ENCODE measurements at regions not wholly inside any gene's neighbourhood (a gene's known extent, or its start where the extent isn't known, plus 50 kb on each side); places are given as distances from the start of the nearest gene placed in this dataset.

DNA sequence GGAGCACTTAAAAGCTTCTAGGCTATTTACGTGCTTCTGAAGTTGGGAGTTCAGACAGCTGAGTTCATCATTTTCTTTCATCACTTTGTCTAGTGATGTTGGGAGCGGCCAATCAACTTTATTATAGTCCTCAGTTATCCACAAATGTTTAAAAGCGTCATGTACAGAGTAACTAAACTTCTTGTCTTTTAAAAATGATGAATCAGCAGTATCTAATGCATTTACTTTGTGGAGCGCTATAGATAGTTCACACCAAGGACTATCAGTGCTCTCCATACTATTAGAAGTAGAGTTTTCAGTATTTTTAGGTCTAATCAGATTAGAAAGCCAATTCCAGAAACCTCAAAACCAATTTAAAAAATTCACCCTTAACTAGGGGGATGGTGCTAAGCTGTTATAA lies 778.7 kb upstream of the PRMT6 start:
- Mint-ChIP-seq H3K9me3 (ENCODE audit: unreplicated experiment) (no peaks in the 10 kb centered on the region), H3K4me1 (ENCODE audit: unreplicated experiment) (no peaks in the 10 kb centered on the region), H3K36me3 (ENCODE audit: low read depth, unreplicated experiment) (no peaks in the 10 kb centered on the region), H3K27ac (ENCODE audit: unreplicated experiment) (no peak overlapping the region), H3K4me3 (ENCODE audit: unreplicated experiment) (no peak overlapping the region), H3K27me3 (ENCODE audit: unreplicated experiment) (peaks cover 1% of the 10 kb centered on the region)
- TF ChIP-seq CTCF (IDR thresholded peaks at IDR 0.05; ENCODE audit: unreplicated experiment): no peak
- DNase-seq (ENCODE audit: low spot score): no peak

DNA sequence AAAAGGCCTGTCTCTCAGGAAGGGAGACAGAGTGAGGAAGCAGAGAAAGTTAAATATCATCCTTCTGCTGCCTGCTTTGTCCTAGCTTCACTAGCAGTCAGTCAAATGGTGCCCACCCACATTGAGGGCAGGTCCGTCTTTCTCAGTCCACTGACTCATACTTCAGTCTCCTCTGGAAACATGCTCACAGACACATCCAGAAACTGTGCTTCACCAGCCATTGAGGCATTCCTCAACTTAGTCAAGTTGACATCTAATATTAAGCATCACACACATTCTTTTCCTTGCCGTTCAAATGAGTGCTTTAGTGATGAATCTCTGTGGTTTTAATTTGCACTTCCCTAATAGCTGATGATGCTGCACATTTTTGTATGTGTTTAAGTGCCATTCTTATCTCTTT lies 777.8 kb upstream of the PRMT6 start:
- no peak for DNase-seq (ENCODE audit: low spot score)
- no peak for TF ChIP-seq CTCF (IDR thresholded peaks at IDR 0.05; ENCODE audit: unreplicated experiment)

DNA sequence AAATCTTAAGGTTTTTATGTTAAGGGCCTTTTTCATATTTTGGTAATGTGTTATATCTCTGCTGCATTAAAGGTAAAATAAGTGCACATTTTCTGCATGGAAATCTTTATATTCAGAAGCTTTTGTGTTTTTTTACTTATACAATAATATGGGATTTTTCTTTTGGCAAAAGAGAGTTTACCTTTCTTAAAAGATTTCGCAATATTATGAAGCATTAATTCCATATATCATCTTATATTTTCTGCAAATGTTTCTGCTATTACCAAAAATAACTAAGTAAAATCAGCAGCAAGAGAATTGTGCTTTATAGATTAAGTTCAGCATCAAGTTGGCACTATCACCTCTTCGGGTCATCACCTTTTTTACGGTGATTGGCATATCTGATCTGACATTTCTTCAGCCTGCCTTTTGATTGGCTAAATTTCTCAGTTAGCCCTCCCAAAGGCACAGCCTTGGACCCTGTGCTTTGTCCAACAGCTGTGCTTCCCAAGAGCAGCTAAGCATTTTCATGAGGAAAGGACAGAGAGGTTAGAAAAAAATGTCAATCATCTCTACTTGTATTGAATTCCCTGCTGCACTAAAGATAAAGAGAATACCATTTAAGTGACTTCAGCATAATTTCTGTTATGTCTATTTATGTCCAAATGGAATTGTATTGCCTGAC lies 767.1 kb upstream of the PRMT6 start:
- H3K9me3 Mint-ChIP-seq (ENCODE audit: unreplicated experiment): no peaks in the 10 kb centered on the region
- no peak for TF ChIP-seq CTCF (IDR thresholded peaks at IDR 0.05; ENCODE audit: unreplicated experiment)
- no peak overlapping the region for H3K27ac Mint-ChIP-seq (ENCODE audit: unreplicated experiment)
- H3K4me1 Mint-ChIP-seq (ENCODE audit: unreplicated experiment): no peaks in the 10 kb centered on the region
- no peaks in the 10 kb centered on the region for H3K36me3 Mint-ChIP-seq (ENCODE audit: low read depth, unreplicated experiment)
- H3K4me3 Mint-ChIP-seq (ENCODE audit: unreplicated experiment): no peak overlapping the region
- H3K27me3 Mint-ChIP-seq (ENCODE audit: unreplicated experiment): no peaks in the 10 kb centered on the region
- DNase-seq (ENCODE audit: low spot score): no peak

More for the DNA sequence above, 777.8 kb upstream of the PRMT6 start:
- H3K4me1 Mint-ChIP-seq (ENCODE audit: unreplicated experiment): no peaks in the 10 kb centered on the region
- H3K4me3 Mint-ChIP-seq (ENCODE audit: unreplicated experiment): no peak overlapping the region
- peaks cover 1% of the 10 kb centered on the region for H3K27me3 Mint-ChIP-seq (ENCODE audit: unreplicated experiment)
- H3K36me3 Mint-ChIP-seq (ENCODE audit: low read depth, unreplicated experiment): no peaks in the 10 kb centered on the region
- H3K9me3 Mint-ChIP-seq (ENCODE audit: unreplicated experiment): no peaks in the 10 kb centered on the region
- H3K27ac Mint-ChIP-seq (ENCODE audit: unreplicated experiment): no peak overlapping the region

DNA sequence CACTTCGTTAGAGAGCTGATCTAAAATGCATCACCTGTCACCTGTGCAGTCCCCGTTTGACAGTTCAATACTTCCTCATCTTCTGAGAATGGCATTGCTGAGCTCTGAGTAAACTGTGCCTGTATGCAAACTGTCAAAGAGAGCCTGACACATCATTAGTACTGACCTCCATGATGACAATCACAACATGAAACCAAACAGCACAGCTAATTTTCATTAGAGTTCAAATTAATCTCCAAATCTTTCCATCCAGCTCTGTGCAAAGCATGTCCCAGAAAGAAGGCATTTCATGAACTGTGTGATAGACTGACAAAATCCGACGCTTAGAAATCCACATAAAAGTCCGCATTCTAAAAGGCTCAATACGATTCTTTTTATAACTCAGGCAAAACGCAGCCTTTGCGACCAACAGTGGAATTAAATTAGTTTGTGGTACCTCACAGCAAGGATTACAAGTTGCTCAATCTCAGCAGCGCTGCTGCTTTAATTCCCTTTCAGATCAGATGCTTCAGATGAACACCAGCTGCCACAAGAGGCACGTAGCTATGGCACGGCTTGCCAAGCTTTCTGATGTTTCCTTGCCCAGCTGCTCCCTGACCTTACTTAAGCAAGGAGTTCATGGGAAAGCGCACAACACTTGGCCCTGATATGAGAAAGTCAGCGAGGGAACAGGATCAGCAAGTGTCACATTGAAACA lies 765.5 kb upstream of the PRMT6 start:
- Mint-ChIP-seq H3K9me3 (ENCODE audit: unreplicated experiment) (no peaks in the 10 kb centered on the region), H3K4me3 (ENCODE audit: unreplicated experiment) (no peak overlapping the region), H3K27ac (ENCODE audit: unreplicated experiment) (no peak overlapping the region), H3K27me3 (ENCODE audit: unreplicated experiment) (no peaks in the 10 kb centered on the region), H3K36me3 (ENCODE audit: low read depth, unreplicated experiment) (no peaks in the 10 kb centered on the region), H3K4me1 (ENCODE audit: unreplicated experiment) (peaks cover 4% of the 10 kb centered on the region)
- DNase-seq (ENCODE audit: low spot score): no peak
- TF ChIP-seq CTCF (IDR thresholded peaks at IDR 0.05; ENCODE audit: unreplicated experiment): no peak

DNA sequence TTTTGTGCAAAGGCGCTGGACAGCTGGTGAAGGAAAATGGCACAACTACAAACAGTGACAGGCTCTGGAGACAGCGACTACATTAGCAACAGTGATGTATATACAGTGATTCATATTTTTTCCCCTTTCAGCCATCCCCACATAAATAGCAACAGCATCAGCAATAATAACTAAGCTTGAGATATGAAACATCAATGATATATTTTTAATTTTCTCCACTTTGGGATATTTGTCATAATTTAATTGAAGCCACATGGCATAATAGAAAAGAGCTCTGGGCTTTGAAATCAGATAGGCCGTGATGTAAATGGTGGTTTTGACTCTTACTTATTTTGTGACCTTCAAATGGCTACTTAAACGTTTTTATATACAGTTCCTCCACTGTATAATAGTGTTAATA lies 764.3 kb upstream of the PRMT6 start:
- H3K27me3 Mint-ChIP-seq (ENCODE audit: unreplicated experiment): no peaks in the 10 kb centered on the region
- no peak for TF ChIP-seq CTCF (IDR thresholded peaks at IDR 0.05; ENCODE audit: unreplicated experiment)
- no peak overlapping the region for H3K4me3 Mint-ChIP-seq (ENCODE audit: unreplicated experiment)
- DNase-seq (ENCODE audit: low spot score): no peak
- H3K36me3 Mint-ChIP-seq (ENCODE audit: low read depth, unreplicated experiment): no peaks in the 10 kb centered on the region
- H3K27ac Mint-ChIP-seq (ENCODE audit: unreplicated experiment): no peak overlapping the region
- no peaks in the 10 kb centered on the region for H3K9me3 Mint-ChIP-seq (ENCODE audit: unreplicated experiment)
- H3K4me1 Mint-ChIP-seq (ENCODE audit: unreplicated experiment): peaks cover 4% of the 10 kb centered on the region
